T-cell (primary cell): ENCODE measurements at regions not wholly inside any gene's neighbourhood (a gene's known extent, or its start where the extent isn't known, plus 50 kb on each side); places are given as distances from the start of the nearest gene placed in this dataset.

Experiments
- ATAC-seq, 4 experiments: fragments of 200-7000 bp in 3 of 4; fragments of 150-1000 bp in 1 of 4; cut with Tn5 transposase; replicated peaks in 1 of 4; 1 replicate in 3 of 4; 2 replicates in 1 of 4; pipeline ENCODE4 v1.10.0; 2021; ENCODE audit warnings: moderate library complexity in 3 of 4, mild to moderate bottlenecking in 2 of 4, moderate number of reproducible peaks in 1 of 4
- CTCF ChIA-PET, 2 donors: fragments of 300-600 bp; sonication (Branson Sonifier 250); formaldehyde crosslinking; loops; one replicate each; lab custom pipeline; 2022; ENCODE audit warnings: antibody characterized with exemption in 2 of 2; lab: Charles Lee
- POLR2A ChIA-PET, 2 donors: fragments of 300-600 bp; sonication (Branson Sonifier 250); formaldehyde crosslinking; loops; one replicate each; lab custom pipeline; 2022; ENCODE audit warnings: antibody characterized with exemption in 2 of 2; lab: Charles Lee
- DNase-seq, 35 experiments: peaks; one replicate each; pipeline versions ENCODE4 v3.0.0 to v3.0.0-alpha.2; 2013 to 2023
- H3K27ac ChIP-seq: one replicate; pipeline ENCODE4 v1.5.1; 2013; ENCODE audit warnings: low read length
- H3K27me3 ChIP-seq, 2 experiments: replicated peaks in 1 of 2; 1 replicate in 1 of 2; 2 replicates in 1 of 2; pipeline versions ENCODE4 v1.6.1 to v1.7.0; 2013; ENCODE audit warnings: low read length in 1 of 2, mixed read lengths in 1 of 2; ENCODE audit not compliant: control insufficient read depth in 2 of 2, insufficient read depth in 2 of 2; ENCODE audit errors: extremely low read depth in 1 of 2
- H3K36me3 ChIP-seq, 2 donors: 1 replicate in 1 of 2; 2 replicates in 1 of 2; pipeline versions ENCODE4 v1.6.1 to v1.7.0; 2013; ENCODE audit warnings: low read length in 1 of 2; ENCODE audit not compliant: control insufficient read depth in 2 of 2, insufficient read depth in 1 of 2; ENCODE audit errors: extremely low read depth in 1 of 2
- H3K4me1 ChIP-seq, 2 experiments: 1 replicate in 1 of 2; 2 replicates in 1 of 2; pipeline versions ENCODE4 v1.6.1 to v1.7.0; 2013; ENCODE audit warnings: low read length in 2 of 2, mixed read lengths in 1 of 2; ENCODE audit not compliant: insufficient read depth in 2 of 2, control insufficient read depth in 1 of 2; ENCODE audit errors: extremely low read depth in 1 of 2
- H3K4me3 ChIP-seq, 2 donors: 1 replicate in 1 of 2; 2 replicates in 1 of 2; pipeline versions ENCODE4 v1.5.1 to v1.7.0; 2013; ENCODE audit warnings: mild to moderate bottlenecking in 2 of 2, low read length in 1 of 2, moderate library complexity in 1 of 2; ENCODE audit not compliant: control insufficient read depth in 1 of 2; ENCODE audit errors: extremely low read depth in 1 of 2
- H3K9me3 ChIP-seq: 2 replicates; pipeline ENCODE4 v1.7.0; 2013
- H3K27ac Mint-ChIP-seq, 2 donors: one replicate each; pipeline ENCODE4 v1.8.0; 2020 to 2021; ENCODE audit warnings: mild to moderate bottlenecking in 2 of 2, mixed read lengths in 2 of 2
- H3K27me3 Mint-ChIP-seq, 2 donors: one replicate each; pipeline ENCODE4 v1.8.0; 2021 to 2022; ENCODE audit warnings: mixed read lengths in 2 of 2
- H3K36me3 Mint-ChIP-seq: one replicate; pipeline ENCODE4 v1.8.0; 2021; ENCODE audit warnings: mixed read lengths
- H3K4me1 Mint-ChIP-seq, 3 donors: one replicate each; pipeline ENCODE4 v1.8.0; 2020 to 2022; ENCODE audit warnings: mixed read lengths in 3 of 3, mild to moderate bottlenecking in 1 of 3
- H3K4me3 Mint-ChIP-seq, 3 donors: one replicate each; pipeline ENCODE4 v1.8.0; 2020 to 2022; ENCODE audit warnings: mild to moderate bottlenecking in 3 of 3, mixed read lengths in 3 of 3, moderate library complexity in 3 of 3
- H3K9me3 Mint-ChIP-seq, 3 donors: one replicate each; pipeline ENCODE4 v1.8.0; 2020 to 2022; ENCODE audit warnings: mixed read lengths in 3 of 3
- WGBS: methylation state at CpG from one replicate; pipeline ENCODE4 v1.1.5; 2013; ENCODE audit warnings: missing lambda C conversion rate; ENCODE audit not compliant: insufficient coverage; 5-methylcytosine and 5-hydroxymethylcytosine counted together

- Histone ChIP-seq H3K27ac (no peak overlapping the region), H3K4me3 (no peak overlapping the region), H3K9me3 (no peaks in the 10 kb centered on the region), H3K4me1 (no peaks in the 10 kb centered on the region), H3K27me3 (no peaks in the 10 kb centered on the region), H3K36me3 (no peaks in the 10 kb centered on the region)
- H3K27ac Mint-ChIP-seq: no peak overlapping the region
- CTCF ChIA-PET: no interaction called here
- no peaks in the 10 kb centered on the region for H3K27me3 Mint-ChIP-seq
- H3K36me3 Mint-ChIP-seq: no peaks in the 10 kb centered on the region
- 56% methylated on average over 2 of the region's 5 CpGs for WGBS
- no peaks in the 10 kb centered on the region for H3K4me1 Mint-ChIP-seq
- POLR2A ChIA-PET: no interaction called here
- DNase-seq (no peak), ATAC-seq (no peak)
- no peak overlapping the region for H3K4me3 Mint-ChIP-seq
- H3K9me3 Mint-ChIP-seq: peaks cover 5 to 19% (median 10%) of the 10 kb centered on the region in 3 donors
These were observed 275.3 kb upstream of the CDH6 start for GRCh38 chr5:30918171-30918570.

GRCh38 chr5:30908356-30908755, 285.1 kb upstream of the CDH6 start:
- ATAC-seq (no peak), DNase-seq (no peak)
- H3K4me1 ChIP-seq: no peaks in the 10 kb centered on the region
- no peaks in the 10 kb centered on the region for H3K36me3 Mint-ChIP-seq
- no peaks in the 10 kb centered on the region for H3K27me3 ChIP-seq
- no peaks in the 10 kb centered on the region for H3K36me3 ChIP-seq
- POLR2A ChIA-PET: no interaction called here
- no peak overlapping the region for H3K4me3 ChIP-seq
- H3K9me3 ChIP-seq: no peaks in the 10 kb centered on the region
- H3K27ac Mint-ChIP-seq: no peak overlapping the region
- H3K27ac ChIP-seq: no peak overlapping the region
- peaks cover 4 to 15% (median 13%) of the 10 kb centered on the region in 3 donors for H3K9me3 Mint-ChIP-seq
- CTCF ChIA-PET: no interaction called here
- no peak overlapping the region for H3K4me3 Mint-ChIP-seq
- H3K4me1 Mint-ChIP-seq: no peaks in the 10 kb centered on the region
- no peaks in the 10 kb centered on the region for H3K27me3 Mint-ChIP-seq
- 71% methylated on average over 2 of the region's 3 CpGs for WGBS

GRCh38 chr5:30900367-30900766, 293.1 kb upstream of the CDH6 start:
- Histone ChIP-seq H3K27ac (no peak overlapping the region), H3K9me3 (no peaks in the 10 kb centered on the region), H3K27me3 (no peaks in the 10 kb centered on the region), H3K4me3 (no peak overlapping the region), H3K4me1 (no peaks in the 10 kb centered on the region), H3K36me3 (no peaks in the 10 kb centered on the region)
- no peak overlapping the region for H3K27ac Mint-ChIP-seq
- POLR2A ChIA-PET: no interaction called here
- no peaks in the 10 kb centered on the region for H3K4me1 Mint-ChIP-seq
- H3K27me3 Mint-ChIP-seq: no peaks in the 10 kb centered on the region
- H3K9me3 Mint-ChIP-seq: peaks cover 6 to 15% (median 10%) of the 10 kb centered on the region in 3 donors
- H3K36me3 Mint-ChIP-seq: no peaks in the 10 kb centered on the region
- CTCF ChIA-PET: no interaction called here
- ATAC-seq (no peak), DNase-seq (no peak)
- H3K4me3 Mint-ChIP-seq: no peak overlapping the region

GRCh38 chr5:30894811-30895210, 298.7 kb upstream of the CDH6 start:
- Mint-ChIP-seq H3K27me3 (no peaks in the 10 kb centered on the region), H3K4me1 (no peaks in the 10 kb centered on the region), H3K9me3 (peaks cover 9 to 13% (median 12%) of the 10 kb centered on the region in 3 donors), H3K36me3 (no peaks in the 10 kb centered on the region), H3K4me3 (no peak overlapping the region), H3K27ac (no peak overlapping the region)
- no peak for ATAC-seq
- Histone ChIP-seq H3K27me3 (no peaks in the 10 kb centered on the region), H3K4me1 (no peaks in the 10 kb centered on the region), H3K27ac (no peak overlapping the region), H3K36me3 (no peaks in the 10 kb centered on the region), H3K4me3 (no peak overlapping the region), H3K9me3 (no peaks in the 10 kb centered on the region)
- WGBS: no CpG with 5 or more reads among the region's 2 CpGs
- ChIA-PET POLR2A (no interaction called here), CTCF (no interaction called here)
- no peak for DNase-seq

- Mint-ChIP-seq H3K9me3 (peaks cover 8 to 16% (median 14%) of the 10 kb centered on the region in 3 donors), H3K4me3 (no peak overlapping the region), H3K4me1 (no peaks in the 10 kb centered on the region), H3K27me3 (no peaks in the 10 kb centered on the region), H3K36me3 (no peaks in the 10 kb centered on the region), H3K27ac (no peak overlapping the region)
- H3K4me3 ChIP-seq: no peak overlapping the region
- ATAC-seq: no peak
- no peaks in the 10 kb centered on the region for H3K27me3 ChIP-seq
- CTCF ChIA-PET: no interaction called here
- POLR2A ChIA-PET: no interaction called here
- DNase-seq: no peak
- H3K36me3 ChIP-seq: no peaks in the 10 kb centered on the region
- no peaks in the 10 kb centered on the region for H3K4me1 ChIP-seq
- H3K9me3 ChIP-seq: no peaks in the 10 kb centered on the region
- H3K27ac ChIP-seq: no peak overlapping the region
These were observed 301.8 kb upstream of the CDH6 start for GRCh38 chr5:30891660-30892059.

- Histone ChIP-seq H3K4me3 (no peak overlapping the region), H3K27ac (no peak overlapping the region), H3K36me3 (no peaks in the 10 kb centered on the region), H3K27me3 (no peaks in the 10 kb centered on the region), H3K9me3 (no peaks in the 10 kb centered on the region), H3K4me1 (no peaks in the 10 kb centered on the region)
- WGBS: 17% methylated on average over 2 of the region's 2 CpGs
- Mint-ChIP-seq H3K27ac (no peak overlapping the region), H3K27me3 (no peaks in the 10 kb centered on the region), H3K4me1 (no peaks in the 10 kb centered on the region), H3K9me3 (peaks cover 6 to 17% (median 16%) of the 10 kb centered on the region in 3 donors), H3K36me3 (no peaks in the 10 kb centered on the region), H3K4me3 (no peak overlapping the region)
- DNase-seq: no peak
- ChIA-PET CTCF (no interaction called here), POLR2A (no interaction called here)
- ATAC-seq: no peak
These were observed 303.1 kb upstream of the CDH6 start for GRCh38 chr5:30890377-30890776.

- ATAC-seq (no peak), DNase-seq (no peak)
- Histone ChIP-seq H3K27ac (no peak overlapping the region), H3K9me3 (no peaks in the 10 kb centered on the region), H3K36me3 (no peaks in the 10 kb centered on the region), H3K4me3 (no peak overlapping the region), H3K4me1 (no peaks in the 10 kb centered on the region), H3K27me3 (no peaks in the 10 kb centered on the region)
- Mint-ChIP-seq H3K9me3 (peaks cover 17 to 20% (median 18%) of the 10 kb centered on the region in 3 donors), H3K27ac (no peak overlapping the region), H3K4me1 (no peaks in the 10 kb centered on the region), H3K4me3 (no peak overlapping the region), H3K36me3 (no peaks in the 10 kb centered on the region), H3K27me3 (no peaks in the 10 kb centered on the region)
- ChIA-PET CTCF (no interaction called here), POLR2A (interaction anchor here in 1 of 2 donors (0.6 kb wide), 1 partner anchor 18 kb away, joined by 3 read pairs; no protein-coding TSS in a partner anchor)
- WGBS: no CpG with 5 or more reads among the region's 3 CpGs
These were observed 313.0 kb upstream of the CDH6 start for GRCh38 chr5:30880514-30880913.
